ENCODE measurements at regions not wholly inside any gene's neighbourhood (a gene's known extent, or its start where the extent isn't known, plus 50 kb on each side); places are given as distances from the start of the nearest gene placed in this dataset.

DNA sequence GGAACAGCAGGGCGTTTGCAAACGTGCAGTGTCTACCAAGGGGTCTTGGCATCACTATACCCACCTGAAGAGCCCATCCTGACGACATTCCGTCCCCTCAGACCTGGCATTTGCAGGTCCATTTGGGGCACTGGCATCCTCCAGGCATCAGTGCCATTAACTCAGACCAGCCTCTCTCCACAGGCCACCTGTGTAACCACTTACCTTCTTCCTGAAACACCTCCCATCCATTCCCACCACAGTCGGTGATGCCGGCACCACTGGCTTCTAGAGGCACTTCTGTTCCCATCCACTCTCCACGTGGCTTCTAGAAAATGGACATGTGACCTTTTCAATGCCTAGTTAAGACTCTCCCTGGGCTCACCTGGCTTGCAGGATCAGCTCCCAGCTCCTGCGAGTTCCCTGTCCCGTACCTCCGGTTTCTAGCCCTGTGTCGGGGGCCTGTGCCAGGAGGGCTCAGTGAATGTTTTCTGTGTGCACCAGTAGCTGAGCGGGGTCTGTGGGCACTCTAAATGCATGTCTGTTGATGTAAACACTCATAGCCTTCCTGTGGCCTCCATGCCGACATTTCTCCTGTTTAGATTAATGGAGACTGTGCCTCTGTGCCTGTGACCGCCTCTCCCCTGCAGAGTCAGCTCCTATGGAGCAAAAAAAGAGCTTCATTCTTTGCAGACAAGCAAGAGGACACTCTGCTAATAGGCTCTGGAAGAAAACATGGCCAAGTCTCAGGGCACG lies 458.0 kb upstream of the HS6ST1 start:
- TF ChIP-seq, protein P1, sequence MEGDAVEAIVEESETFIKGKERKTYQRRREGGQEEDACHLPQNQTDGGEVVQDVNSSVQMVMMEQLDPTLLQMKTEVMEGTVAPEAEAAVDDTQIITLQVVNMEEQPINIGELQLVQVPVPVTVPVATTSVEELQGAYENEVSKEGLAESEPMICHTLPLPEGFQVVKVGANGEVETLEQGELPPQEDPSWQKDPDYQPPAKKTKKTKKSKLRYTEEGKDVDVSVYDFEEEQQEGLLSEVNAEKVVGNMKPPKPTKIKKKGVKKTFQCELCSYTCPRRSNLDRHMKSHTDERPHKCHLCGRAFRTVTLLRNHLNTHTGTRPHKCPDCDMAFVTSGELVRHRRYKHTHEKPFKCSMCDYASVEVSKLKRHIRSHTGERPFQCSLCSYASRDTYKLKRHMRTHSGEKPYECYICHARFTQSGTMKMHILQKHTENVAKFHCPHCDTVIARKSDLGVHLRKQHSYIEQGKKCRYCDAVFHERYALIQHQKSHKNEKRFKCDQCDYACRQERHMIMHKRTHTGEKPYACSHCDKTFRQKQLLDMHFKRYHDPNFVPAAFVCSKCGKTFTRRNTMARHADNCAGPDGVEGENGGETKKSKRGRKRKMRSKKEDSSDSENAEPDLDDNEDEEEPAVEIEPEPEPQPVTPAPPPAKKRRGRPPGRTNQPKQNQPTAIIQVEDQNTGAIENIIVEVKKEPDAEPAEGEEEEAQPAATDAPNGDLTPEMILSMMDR (IDR thresholded peaks at IDR 0.05; ENCODE audit: low read length) = no peak
- no peak for TF ChIP-seq EZH2 (optimal IDR thresholded peaks at IDR 0.05; ENCODE audit: low read depth, low read length)
- TF ChIP-seq EZH2phosphoT487 (IDR thresholded peaks at IDR 0.05; ENCODE audit: low read length) = no peak
